Activated CD8-positive, alpha-beta memory T cell treated with anti-CD3 and anti-CD28 coated beads, Interleukin-2, amount 50 U/mL, for 1 hour (primary cell): ENCODE measurements at regions not wholly inside any gene's neighbourhood (a gene's known extent, or its start where the extent isn't known, plus 50 kb on each side); places are given as distances from the start of the nearest gene placed in this dataset.

ENCODE experiments used
- DNase-seq: peaks from one replicate; pipeline ENCODE4 v3.0.0-alpha.2; 2020; ENCODE audit errors: extremely low read depth

- no peak for DNase-seq
Measured at GRCh38 chr5:73339051-73339575, 109.5 kb downstream of the FOXD1 start.

GRCh38 chr5:73338256-73339050, 110.1 kb downstream of the FOXD1 start:
- no peak for DNase-seq

- no peak for DNase-seq
Measured at GRCh38 chr5:73337586-73338255, 110.9 kb downstream of the FOXD1 start.

GRCh38 chr5:73336366-73336765, 112.2 kb downstream of the FOXD1 start:
- no peak for DNase-seq

- DNase-seq, result no peak
Measured at GRCh38 chr5:73333944-73334703, 114.5 kb downstream of the FOXD1 start.

- no peak for DNase-seq
Measured at GRCh38 chr5:73330613-73331012, 118.0 kb downstream of the FOXD1 start.

- DNase-seq, result no peak
Measured at GRCh38 chr5:73328640-73329039, 119.9 kb downstream of the FOXD1 start.

GRCh38 chr5:73327908-73328455, 120.6 kb downstream of the FOXD1 start:
- no peak for DNase-seq

GRCh38 chr5:73325546-73325945, 123.0 kb downstream of the FOXD1 start:
- DNase-seq, result no peak

- no peak for DNase-seq
Measured at GRCh38 chr5:73323466-73323865, 125.1 kb downstream of the FOXD1 start.

GRCh38 chr5:73322437-73323076, 126.0 kb downstream of the FOXD1 start:
- DNase-seq, result no peak

GRCh38 chr5:73321757-73322436, 126.7 kb downstream of the FOXD1 start:
- no peak for DNase-seq

GRCh38 chr5:73319036-73319435, 129.5 kb downstream of the FOXD1 start:
- DNase-seq, result no peak

- DNase-seq, result no peak
Measured at GRCh38 chr5:73318308-73318719, 130.3 kb downstream of the FOXD1 start.

- DNase-seq, result no peak
Measured at GRCh38 chr5:73317523-73317922, 131.1 kb downstream of the FOXD1 start.

GRCh38 chr5:73314395-73315257, 134.0 kb downstream of the FOXD1 start:
- no peak for DNase-seq

- no peak for DNase-seq
Measured at GRCh38 chr5:73312872-73313510, 135.6 kb downstream of the FOXD1 start.

- no peak for DNase-seq
Measured at GRCh38 chr5:73312146-73312871, 136.3 kb downstream of the FOXD1 start.
